Limb (tissue), 2 donors: ENCODE measurements at regions not wholly inside any gene's neighbourhood (a gene's known extent, or its start where the extent isn't known, plus 50 kb on each side); places are given as distances from the start of the nearest gene placed in this dataset.

Experiments used
- DNase-seq, 2 donors: peaks; one replicate each; pipeline ENCODE4 v3.0.0-alpha.2; 2016; ENCODE audit errors: extremely low spot score in 2 of 2

DNA sequence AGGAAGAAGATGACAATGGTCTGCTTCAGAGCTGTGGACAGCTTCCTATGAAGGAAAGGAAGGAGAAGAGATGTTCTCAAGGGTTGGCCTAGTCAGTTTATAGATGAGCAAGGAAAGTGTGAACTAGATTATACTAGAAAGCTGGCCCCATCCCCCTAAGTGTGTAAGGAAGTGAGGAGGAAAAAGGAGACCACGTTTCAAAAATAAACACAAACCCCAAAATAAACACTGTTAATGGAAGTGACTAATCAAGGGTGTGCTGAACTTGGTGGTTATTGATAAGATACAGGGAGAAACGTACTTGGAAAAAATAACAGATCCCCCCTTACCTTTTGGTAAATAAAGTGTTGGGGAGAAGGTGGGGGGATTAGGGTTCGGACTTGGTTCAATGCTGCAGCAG is 267.1 kb downstream of the SOX9 start:
- no peak for DNase-seq

DNA sequence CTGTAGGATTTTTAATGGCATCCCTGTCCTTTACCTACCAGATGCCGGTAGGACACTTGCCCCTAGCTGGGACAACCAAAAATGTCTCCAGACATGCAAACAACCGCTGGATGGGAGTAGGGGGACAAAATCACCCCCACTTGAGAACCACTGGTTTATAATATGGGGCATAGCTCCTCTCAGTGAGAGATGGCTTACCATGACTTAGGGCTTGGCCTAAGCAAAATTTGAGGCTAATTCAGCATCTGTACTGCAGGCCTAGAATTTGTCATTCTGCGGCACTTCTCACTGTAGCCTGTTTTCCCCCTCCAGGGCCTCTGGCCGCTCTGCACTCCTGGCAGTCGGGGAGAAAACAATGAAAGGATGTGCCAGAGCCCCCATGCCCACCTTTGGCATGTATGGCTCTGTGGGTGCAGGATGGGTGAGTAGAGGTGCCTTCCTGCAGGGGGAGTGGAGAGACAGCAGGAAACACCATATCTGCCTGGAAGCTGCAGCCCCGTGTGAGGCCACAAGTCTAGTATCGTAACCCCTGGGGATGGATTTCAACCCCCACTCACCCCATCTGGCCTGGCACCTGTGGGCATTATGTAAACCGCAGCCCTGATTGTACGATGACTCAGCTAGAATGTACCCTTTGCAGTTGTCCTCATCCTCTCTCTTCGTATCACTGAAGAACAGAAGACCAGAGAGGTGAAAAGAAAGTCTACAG is 268.1 kb downstream of the SOX9 start:
- DNase-seq, result no peak

DNA sequence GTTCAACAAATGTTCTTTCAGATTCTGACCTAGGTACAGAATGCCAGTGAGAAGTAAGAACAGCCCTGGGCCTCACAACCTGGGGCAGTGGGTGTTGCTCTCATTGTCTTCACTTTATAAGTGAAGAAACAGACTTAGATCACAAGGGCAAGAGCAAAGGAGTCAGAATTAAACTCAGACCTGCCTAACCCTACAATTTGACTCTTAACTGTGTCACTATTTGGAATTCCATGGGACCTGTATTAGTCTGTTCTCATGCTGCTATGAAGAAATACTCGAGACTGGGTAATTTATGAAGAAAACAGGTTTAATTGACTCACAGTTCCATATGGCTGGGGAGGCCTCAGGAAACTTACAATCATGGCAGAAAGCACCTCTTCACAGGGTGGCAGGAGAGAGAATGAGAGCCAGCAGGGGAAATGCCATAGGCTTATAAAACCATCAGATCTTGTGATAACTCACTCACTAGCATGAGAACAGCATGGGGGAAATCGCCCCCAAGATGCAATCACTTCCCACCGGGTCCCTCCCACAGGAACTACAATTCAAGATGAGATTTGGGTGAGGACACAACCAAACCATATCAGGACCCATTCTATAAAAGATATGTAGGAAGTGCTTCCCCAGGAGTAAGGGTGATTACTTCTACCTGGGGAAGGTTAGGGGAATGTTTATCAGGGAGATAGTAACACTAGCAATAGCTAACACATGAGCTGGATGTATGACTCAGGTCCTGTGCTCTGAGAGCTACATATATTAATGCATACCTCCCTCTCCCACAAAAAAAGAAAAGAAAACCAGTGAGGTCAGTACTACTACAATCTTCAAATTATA is 270.1 kb downstream of the SOX9 start:
- DNase-seq, result no peak

DNA sequence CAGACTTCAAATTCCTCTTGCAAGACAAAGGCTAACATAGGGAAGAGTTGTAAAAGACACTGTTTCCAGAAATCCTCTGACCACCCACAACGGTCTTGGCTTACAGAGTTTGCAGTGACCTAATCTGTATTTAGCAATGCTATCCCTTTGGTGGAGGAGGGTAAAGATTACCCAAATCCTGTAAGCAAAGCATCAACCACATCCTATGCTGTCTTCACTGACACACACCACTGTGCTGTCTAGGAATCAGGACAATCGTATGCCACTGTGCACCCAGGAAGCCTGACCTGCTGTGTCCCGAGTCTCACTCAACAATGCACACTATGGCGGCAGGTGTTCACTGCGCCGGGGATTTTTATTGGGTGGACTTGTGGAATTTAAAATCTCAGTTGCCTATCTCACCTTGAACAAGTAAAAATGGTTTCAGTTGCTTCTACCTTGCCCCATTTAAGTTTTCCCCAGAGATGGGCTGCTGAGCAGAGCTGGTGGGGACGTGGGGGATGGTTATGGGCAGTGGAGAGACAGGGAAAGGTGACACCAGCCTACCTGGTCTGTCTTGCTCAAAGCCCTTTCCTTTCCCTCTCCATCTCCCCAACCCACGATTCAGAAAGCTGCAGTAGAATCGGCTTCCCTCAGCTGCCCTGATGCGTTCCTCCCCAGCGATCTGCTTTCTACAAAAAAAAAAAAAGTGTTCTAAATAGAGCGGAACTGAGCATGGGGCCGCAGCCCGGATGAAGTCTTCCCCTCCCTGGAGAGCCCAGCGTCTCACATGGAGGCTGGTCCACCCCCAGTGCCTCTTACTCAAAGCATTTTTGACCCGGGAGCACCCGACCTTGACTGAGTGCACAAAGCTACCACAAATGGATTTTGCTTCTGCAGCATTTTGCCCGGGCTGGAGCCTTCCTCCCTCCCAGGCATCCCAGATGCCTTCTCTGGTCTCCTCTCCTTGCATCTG is 271.5 kb downstream of the SOX9 start:
- no peak for DNase-seq

- no peak for DNase-seq
Observed at GRCh38 chr17:72393553-72393952, 272.7 kb downstream of the SOX9 start.

DNA sequence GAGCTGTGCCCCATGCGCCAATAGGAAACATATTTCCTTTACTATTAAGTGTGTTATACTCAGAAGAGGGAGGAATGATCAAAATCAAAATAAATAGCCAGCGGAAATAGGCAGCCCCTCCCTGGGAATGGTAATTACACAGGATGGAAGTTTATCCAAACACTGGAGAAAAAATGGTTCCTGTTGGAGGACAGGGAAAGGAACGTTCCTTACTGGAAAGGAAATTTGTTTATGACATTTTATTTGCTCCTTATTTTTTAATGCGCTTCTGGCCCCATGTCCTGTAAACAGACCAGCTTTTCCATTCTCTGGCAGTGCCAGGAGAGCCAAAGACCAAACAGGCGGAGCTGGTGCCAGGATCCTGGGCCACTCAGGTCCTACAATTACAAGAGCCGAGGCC is 273.7 kb downstream of the SOX9 start:
- DNase-seq, result no peak

DNA sequence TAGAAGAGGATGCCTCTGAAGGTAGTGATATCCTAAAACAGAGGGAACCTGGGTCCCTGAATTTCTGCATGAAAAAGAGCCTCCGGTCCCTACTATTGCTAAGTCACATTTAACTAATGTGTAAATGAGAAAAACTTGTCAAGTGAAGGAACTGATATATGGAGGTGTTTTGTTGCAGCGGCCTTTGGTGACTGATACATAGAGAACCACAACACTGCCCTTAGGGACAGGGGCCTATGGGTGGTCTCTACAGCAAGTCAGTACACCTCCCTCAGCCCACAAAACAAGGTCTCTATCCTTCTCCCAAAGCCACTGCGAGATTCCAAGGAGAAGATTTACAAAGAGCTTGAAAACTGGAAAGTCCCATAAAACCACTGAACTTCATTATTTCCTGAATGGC is 275.3 kb downstream of the SOX9 start:
- no peak for DNase-seq

DNA sequence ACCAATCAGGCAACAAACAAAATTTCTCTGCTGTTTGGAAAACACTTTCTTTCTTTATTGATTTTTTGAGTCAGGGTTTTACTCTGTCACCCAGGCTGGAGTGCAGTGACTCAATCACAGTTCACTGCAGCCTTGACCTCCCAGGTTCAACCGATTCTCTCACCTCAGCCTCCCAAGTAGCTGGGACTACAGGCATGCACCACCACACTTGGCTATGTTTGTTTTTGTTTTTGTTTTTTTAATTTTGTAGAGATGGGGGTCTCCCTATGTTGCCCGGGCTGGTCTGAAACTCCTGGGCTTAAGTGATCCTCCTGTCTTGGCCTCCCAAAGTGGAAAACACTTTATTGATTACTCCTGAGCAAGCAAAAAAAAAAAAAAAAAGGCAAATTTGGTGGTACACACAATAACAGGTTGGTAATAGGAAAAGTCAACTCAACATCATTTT is 276.4 kb downstream of the SOX9 start:
- no peak for DNase-seq

- no peak for DNase-seq
Observed at GRCh38 chr17:72397687-72398086, 276.9 kb downstream of the SOX9 start.

- no peak for DNase-seq
Observed at GRCh38 chr17:72399023-72399607, 278.3 kb downstream of the SOX9 start.

GRCh38 chr17:72399608-72400487 is 279.0 kb downstream of the SOX9 start:
- DNase-seq, result no peak

DNA sequence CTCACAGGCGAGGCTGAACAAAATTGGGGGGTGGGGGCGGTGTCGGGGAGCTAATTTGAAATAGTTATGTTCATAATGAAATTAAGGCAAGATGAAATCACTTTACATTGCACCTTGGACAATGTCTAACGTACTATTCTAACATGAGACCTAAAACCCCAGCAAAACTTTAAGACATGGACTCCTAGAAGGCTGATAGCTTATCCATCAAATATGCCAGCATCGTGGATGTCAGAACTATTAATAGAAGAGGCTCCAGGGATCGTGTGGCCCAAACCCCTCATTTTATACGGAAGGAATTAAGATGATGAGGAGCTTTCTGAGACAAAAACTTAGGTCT is 279.6 kb downstream of the SOX9 start:
- DNase-seq, result no peak

DNA sequence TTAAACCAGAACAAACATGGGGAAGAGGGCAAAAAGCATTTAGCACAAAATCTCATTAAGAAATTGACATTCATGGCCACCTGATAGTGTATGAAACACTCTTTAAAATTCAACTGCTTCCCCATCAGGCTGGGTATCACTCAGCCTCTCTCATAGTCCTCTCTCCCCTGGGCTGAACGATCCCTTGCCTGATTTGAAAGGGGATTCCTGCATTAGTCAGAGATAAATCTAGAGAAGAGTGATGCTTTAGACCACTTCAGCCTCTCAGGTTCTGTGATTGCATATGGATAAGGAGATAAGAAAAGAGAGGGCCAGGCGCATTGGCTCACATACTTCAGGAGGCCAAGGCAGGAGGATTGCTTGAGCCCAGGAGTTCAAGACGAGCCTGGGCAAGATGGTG is 280.0 kb downstream of the SOX9 start:
- no peak for DNase-seq

GRCh38 chr17:72401883-72402726 is 281.3 kb downstream of the SOX9 start:
- no peak for DNase-seq

- DNase-seq, result no peak
Observed at GRCh38 chr17:72402727-72403210, 281.9 kb downstream of the SOX9 start.

- no peak for DNase-seq
Observed at GRCh38 chr17:72403713-72404209, 282.9 kb downstream of the SOX9 start.

DNA sequence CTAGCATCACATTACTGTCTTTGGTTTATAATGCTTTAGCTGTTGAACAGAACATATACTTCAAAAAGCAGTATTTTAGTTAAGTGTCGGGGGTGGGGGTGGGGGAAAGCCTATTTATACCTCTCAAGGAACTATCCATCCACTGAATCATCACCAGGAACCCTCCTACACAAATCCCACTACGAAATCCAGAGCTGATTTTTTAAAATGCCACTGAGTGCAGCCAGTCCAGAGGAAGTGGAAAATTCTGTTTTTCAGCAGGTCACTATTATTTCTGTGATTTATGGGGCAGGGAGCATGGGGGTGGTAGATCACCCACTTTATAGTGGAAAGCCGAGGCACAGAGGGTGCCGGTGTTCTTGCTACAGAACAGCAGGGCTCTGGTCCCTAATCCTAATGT is 284.1 kb downstream of the SOX9 start:
- DNase-seq, result no peak

- no peak for DNase-seq
Observed at GRCh38 chr17:72405662-72406230, 284.9 kb downstream of the SOX9 start.

- DNase-seq, result no peak
Observed at GRCh38 chr17:72406498-72406897, 285.7 kb downstream of the SOX9 start.
